ENCODE measurements at regions not wholly inside any gene's neighbourhood (a gene's known extent, or its start where the extent isn't known, plus 50 kb on each side); places are given as distances from the start of the nearest gene placed in this dataset.

DNA sequence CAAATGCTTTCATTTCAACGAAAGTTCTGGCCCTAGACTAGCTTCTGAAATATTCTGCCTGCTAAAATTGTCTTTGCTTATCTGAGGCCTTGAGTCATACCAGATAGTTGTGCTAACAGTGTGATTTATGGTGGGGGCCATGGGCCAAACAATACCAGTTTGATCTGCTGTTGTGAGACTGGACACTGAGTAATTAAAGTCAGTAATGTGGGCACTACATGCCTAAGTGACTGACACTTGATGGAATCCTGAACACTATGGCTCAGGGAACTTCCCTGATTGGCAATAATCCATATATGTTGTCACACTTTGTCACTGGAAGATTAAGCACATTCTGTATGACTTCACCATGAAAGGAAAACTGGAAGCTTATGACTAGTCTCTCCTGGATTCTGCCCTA lies 127.6 kb upstream of the CYLC2 start:
- Mint-ChIP-seq H3K36me3 (ENCODE audit: low read depth) (no peaks in the 10 kb centered on the region), H3K27ac (no peak overlapping the region), H3K27me3 (ENCODE audit: insufficient read depth) (no peaks in the 10 kb centered on the region), H3K4me3 (no peak overlapping the region), H3K9me3 (peaks cover 38% of the 10 kb centered on the region), H3K4me1 (ENCODE audit: low read depth) (no peaks in the 10 kb centered on the region)
- no peak for DNase-seq
- TF ChIP-seq CTCF (IDR thresholded peaks at IDR 0.05): no peak

DNA sequence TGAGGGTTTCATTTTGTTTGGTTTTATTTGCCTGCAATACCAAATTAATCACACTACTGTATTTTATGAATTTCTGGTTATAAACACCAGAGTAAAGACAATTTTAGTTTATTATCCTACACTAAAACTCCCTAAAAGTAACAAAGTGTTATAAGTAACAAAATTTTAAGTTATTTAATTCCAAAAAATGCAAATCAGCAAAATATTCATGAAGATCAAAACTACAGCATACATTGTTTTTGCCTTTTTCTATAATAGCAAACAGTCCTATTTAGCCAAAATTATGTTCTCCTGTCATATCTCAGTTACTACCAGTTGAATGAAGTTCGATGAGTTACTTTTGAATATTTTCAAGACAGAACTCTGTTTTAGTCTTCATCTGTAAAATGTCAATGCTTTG lies 132.7 kb upstream of the CYLC2 start:
- Mint-ChIP-seq H3K9me3 (peaks cover 40% of the 10 kb centered on the region), H3K4me1 (ENCODE audit: low read depth) (no peaks in the 10 kb centered on the region), H3K36me3 (ENCODE audit: low read depth) (no peaks in the 10 kb centered on the region), H3K27me3 (ENCODE audit: insufficient read depth) (no peaks in the 10 kb centered on the region), H3K4me3 (no peak overlapping the region), H3K27ac (no peak overlapping the region)
- no peak for TF ChIP-seq CTCF (IDR thresholded peaks at IDR 0.05)
- no peak for DNase-seq

GRCh38 chr9:102855641-102856040 lies 139.5 kb upstream of the CYLC2 start:
- no peaks in the 10 kb centered on the region for H3K27me3 Mint-ChIP-seq (ENCODE audit: insufficient read depth)

GRCh38 chr9:102845827-102846371 lies 149.2 kb upstream of the CYLC2 start:
- Mint-ChIP-seq H3K27ac (no peak overlapping the region), H3K4me1 (ENCODE audit: low read depth) (no peaks in the 10 kb centered on the region), H3K9me3 (peaks cover 27% of the 10 kb centered on the region), H3K4me3 (no peak overlapping the region), H3K27me3 (ENCODE audit: insufficient read depth) (no peaks in the 10 kb centered on the region), H3K36me3 (ENCODE audit: low read depth) (no peaks in the 10 kb centered on the region)
- no peak for TF ChIP-seq CTCF (IDR thresholded peaks at IDR 0.05)
- DNase-seq: no peak

More at GRCh38 chr9:102855641-102856040, 139.5 kb upstream of the CYLC2 start:
- Mint-ChIP-seq H3K9me3 (peaks cover 29% of the 10 kb centered on the region), H3K4me1 (ENCODE audit: low read depth) (no peaks in the 10 kb centered on the region), H3K27ac (no peak overlapping the region), H3K4me3 (no peak overlapping the region), H3K36me3 (ENCODE audit: low read depth) (no peaks in the 10 kb centered on the region)
- no peak for TF ChIP-seq CTCF (IDR thresholded peaks at IDR 0.05)
- DNase-seq: no peak

DNA sequence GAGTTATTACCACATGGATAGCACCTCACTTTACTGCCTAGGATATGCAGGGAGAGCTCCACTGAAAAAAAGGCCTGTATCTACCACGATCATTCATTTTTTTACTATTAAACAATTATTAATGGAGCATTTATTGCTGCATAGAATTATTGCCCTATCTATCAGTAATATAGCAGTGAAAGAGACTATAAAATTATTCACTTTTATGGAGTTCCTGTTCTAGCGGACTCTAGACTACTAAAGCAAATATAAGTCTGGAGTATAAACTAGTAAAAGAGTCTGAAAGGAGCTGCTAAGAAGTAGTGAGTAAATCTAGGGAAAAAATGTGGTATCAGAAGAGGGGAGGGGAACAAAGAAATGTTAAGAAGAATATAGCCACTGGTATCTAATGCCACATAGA lies 150.4 kb upstream of the CYLC2 start:
- peaks cover 27% of the 10 kb centered on the region for H3K9me3 Mint-ChIP-seq
- H3K27ac Mint-ChIP-seq: no peak overlapping the region
- DNase-seq: no peak
- no peak for TF ChIP-seq CTCF (IDR thresholded peaks at IDR 0.05)
- H3K4me3 Mint-ChIP-seq: no peak overlapping the region
- H3K36me3 Mint-ChIP-seq (ENCODE audit: low read depth): no peaks in the 10 kb centered on the region
- H3K4me1 Mint-ChIP-seq (ENCODE audit: low read depth): no peaks in the 10 kb centered on the region
- H3K27me3 Mint-ChIP-seq (ENCODE audit: insufficient read depth): no peaks in the 10 kb centered on the region

DNA sequence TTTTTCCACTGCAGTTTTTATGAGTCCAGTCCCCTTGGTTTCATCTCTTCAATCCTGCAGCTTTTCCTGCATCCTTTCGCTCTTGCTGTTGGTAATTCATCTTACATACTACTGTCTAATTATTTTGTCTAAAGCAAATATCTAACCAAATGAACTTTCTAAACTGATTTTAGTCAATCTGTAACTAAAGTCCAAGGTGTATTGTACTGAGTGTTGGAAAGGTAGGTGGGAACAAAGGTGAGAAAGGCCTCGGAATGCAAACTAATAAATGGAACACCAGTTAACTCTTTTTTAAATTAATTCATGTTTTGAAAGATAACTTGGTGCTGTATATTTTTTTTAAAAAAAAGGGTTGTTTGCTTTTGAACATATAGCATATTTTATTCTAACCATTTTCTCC lies 152.7 kb upstream of the CYLC2 start:
- H3K9me3 Mint-ChIP-seq: peaks cover 33% of the 10 kb centered on the region
- no peaks in the 10 kb centered on the region for H3K4me1 Mint-ChIP-seq (ENCODE audit: low read depth)

More for the DNA sequence above, 152.7 kb upstream of the CYLC2 start:
- no peak for TF ChIP-seq CTCF (IDR thresholded peaks at IDR 0.05)
- Mint-ChIP-seq H3K27me3 (ENCODE audit: insufficient read depth) (no peaks in the 10 kb centered on the region), H3K4me3 (no peak overlapping the region), H3K27ac (no peak overlapping the region), H3K36me3 (ENCODE audit: low read depth) (no peaks in the 10 kb centered on the region)
- no peak for DNase-seq
